Endothelial cell of umbilical vein (primary cell): ENCODE measurements at regions not wholly inside any gene's neighbourhood (a gene's known extent, or its start where the extent isn't known, plus 50 kb on each side); places are given as distances from the start of the nearest gene placed in this dataset.
A peak's percentile ranks its signal among the peaks of the same experiment; 100 is the strongest.

ENCODE experiments used
- BruUV-seq: library from RNA; stranded (reverse); fragments of 400-500 nt; replicated peaks from 2 replicates; lab custom pipeline; 2021; lab: Mats Ljungman, UMichigan
- CTCF ChIA-PET: fragments of 300-600, 350-600 bp; sonication (Branson Sonifier 250); formaldehyde crosslinking; loops from one replicate; lab custom pipeline; 2021; ENCODE audit warnings: antibody characterized with exemption, inconsistent platforms; lab: Charles Lee
- POLR2A ChIA-PET: fragments of 300-600, 350-600 bp; sonication (Branson Sonifier 250); formaldehyde crosslinking; loops from one replicate; lab custom pipeline; 2021; ENCODE audit warnings: antibody characterized with exemption, inconsistent platforms; lab: Charles Lee
- DNase-seq: peaks from one replicate; pipeline ENCODE4 v3.0.0-alpha.2; 2011; ENCODE audit warnings: low read depth, low spot score
- FAIRE-seq: peaks from 2 replicates; lab custom pipeline; 2011; peaks lifted over from hg19 to GRCh38; lab: Jason Lieb, UNC
- H2AFZ ChIP-seq: 2 replicates; pipeline ENCODE4 v1.6.0; 2012; ENCODE audit warnings: low read depth, low read length, control low read depth, inconsistent platforms
- H3K27ac ChIP-seq: 2 replicates; pipeline ENCODE4 v1.5.1; 2011; ENCODE audit warnings: low read depth, mild to moderate bottlenecking, control low read depth, low read length, moderate library complexity; ENCODE audit not compliant: insufficient read depth
- H3K27me3 ChIP-seq, 2 experiments: 2 replicates each; pipeline versions ENCODE4 v1.6.0 to v1.6.1; 2011; ENCODE audit warnings: low read length in 2 of 2, mixed read lengths in 1 of 2; ENCODE audit not compliant: control insufficient read depth in 2 of 2, insufficient read depth in 2 of 2
- H3K36me3 ChIP-seq, 2 experiments: 2 replicates in 1 of 2; 3 replicates in 1 of 2; pipeline ENCODE4 v1.5.1; 2011; ENCODE audit warnings: low read length in 2 of 2, mild to moderate bottlenecking in 1 of 2, moderate library complexity in 1 of 2; ENCODE audit not compliant: control insufficient read depth in 2 of 2, insufficient read depth in 2 of 2; ENCODE audit errors: extremely low read depth in 1 of 2
- H3K4me1 ChIP-seq: 3 replicates; pipeline ENCODE4 v1.5.1; 2011; ENCODE audit warnings: mild to moderate bottlenecking, low read length; ENCODE audit not compliant: control insufficient read depth, insufficient read depth; ENCODE audit errors: extremely low read depth
- H3K4me2 ChIP-seq: 2 replicates; pipeline ENCODE4 v1.6.1; 2011; ENCODE audit warnings: low read length, control low read depth, mixed read lengths; ENCODE audit not compliant: insufficient read depth
- H3K4me3 ChIP-seq, 3 experiments: fragments of 200-600 bp in 1 of 3; sonication (generic), shearing (Covaris generic) in 1 of 3; replicated peaks in 1 of 3; 2 replicates each; pipeline ENCODE4 v1.5.1; 2011 to 2016; ENCODE audit warnings: control low read depth in 3 of 3, low read length in 3 of 3, mild to moderate bottlenecking in 2 of 3, inconsistent platforms in 1 of 3, low read depth in 1 of 3, moderate library complexity in 1 of 3; ENCODE audit not compliant: insufficient read depth in 1 of 3
- H3K79me2 ChIP-seq: 2 replicates; pipeline ENCODE4 v1.6.0; 2012; ENCODE audit warnings: low read length, inconsistent platforms; ENCODE audit not compliant: control insufficient read depth, insufficient read depth
- H3K9ac ChIP-seq: replicated peaks from 2 replicates; pipeline ENCODE3; 2011; ENCODE audit warnings: low read length, control low read depth; ENCODE audit not compliant: insufficient read depth; ENCODE audit errors: extremely low read depth
- H3K9me1 ChIP-seq: replicated peaks from 3 replicates; pipeline ENCODE4 v1.6.0; 2011; ENCODE audit warnings: mild to moderate bottlenecking, low read length; ENCODE audit not compliant: control insufficient read depth, insufficient read depth; ENCODE audit errors: extremely low read depth
- H3K9me3 ChIP-seq: replicated peaks from 2 replicates; pipeline ENCODE4 v1.5.1; 2012; ENCODE audit warnings: low read length, inconsistent platforms; ENCODE audit not compliant: control insufficient read depth, insufficient read depth
- H4K20me1 ChIP-seq: replicated peaks from 2 replicates; pipeline ENCODE3; 2011; ENCODE audit warnings: mild to moderate bottlenecking, low read length; ENCODE audit not compliant: control insufficient read depth, insufficient read depth; ENCODE audit errors: extremely low read depth
- CTCF ChIP-seq, 2 donors: IDR thresholded peaks; 1 replicate in 1 of 2; 2 replicates in 1 of 2; pipeline ENCODE4 v1.5.1; 2011; ENCODE audit warnings: low read length in 2 of 2, mild to moderate bottlenecking in 2 of 2, moderate library complexity in 2 of 2, control low read depth in 1 of 2, inconsistent platforms in 1 of 2, low read depth in 1 of 2; ENCODE audit not compliant: insufficient read depth in 1 of 2; ENCODE audit errors: extremely low read depth in 1 of 2
- EZH2 ChIP-seq: IDR thresholded peaks from 2 replicates; pipeline ENCODE4 v1.6.1; 2012; ENCODE audit warnings: borderline replicate concordance, low read depth, mild to moderate bottlenecking, moderate library complexity, low read length, inconsistent platforms; ENCODE audit not compliant: severe bottlenecking
- FOS ChIP-seq: IDR thresholded peaks from 2 replicates; pipeline ENCODE4 v1.6.1; 2011; ENCODE audit warnings: mild to moderate bottlenecking, low read length, moderate library complexity, borderline replicate concordance; ENCODE audit not compliant: insufficient read depth
- GATA2 ChIP-seq: IDR thresholded peaks from 2 replicates; pipeline ENCODE4 v1.7.0; 2011; ENCODE audit warnings: low read depth, mild to moderate bottlenecking, moderate library complexity, mixed read lengths, low read length; ENCODE audit not compliant: insufficient read length, insufficient read depth
- JUN ChIP-seq: IDR thresholded peaks from 2 replicates; pipeline ENCODE4 v1.6.1; 2011; ENCODE audit warnings: borderline replicate concordance, low read depth; ENCODE audit not compliant: insufficient read length, insufficient read depth
- MAX ChIP-seq: IDR thresholded peaks from 2 replicates; pipeline ENCODE4 v1.6.1; 2011; ENCODE audit not compliant: insufficient read depth, insufficient read length
- MYC ChIP-seq: IDR thresholded peaks from one replicate; pipeline ENCODE4 v1.6.1; 2011; ENCODE audit warnings: mild to moderate bottlenecking, low read depth, low read length
- POLR2A ChIP-seq: IDR thresholded peaks from 2 replicates; pipeline ENCODE4 v1.6.1; 2012; ENCODE audit warnings: low read depth, mild to moderate bottlenecking, control low read depth, low read length
- POLR2AphosphoS5 ChIP-seq: IDR thresholded peaks from 2 replicates; pipeline ENCODE4 v1.6.1; 2012; ENCODE audit warnings: low read depth, mild to moderate bottlenecking, control low read depth, low read length, moderate library complexity; ENCODE audit not compliant: insufficient read depth
- dilution Hi-C: fragments of 300-500 bp; cut with MboI; formaldehyde crosslinking; loops from one replicate; pipeline ENCODE4 v1.15.0; 2019; ENCODE audit warnings: low sequenced_read_pairs; ENCODE audit not compliant: extremely low pct_ligation_motif_present
- intact Hi-C: fragments of 100-400 bp; cut with micrococcal nuclease; formaldehyde crosslinking; loops from one replicate; pipeline ENCODE4 v1.10.0; 2022

- Histone ChIP-seq H3K9me3 (no peaks in the 10 kb centered on the region), H3K27me3 (no peaks in the 10 kb centered on the region), H2AFZ (peak overlapping the region; percentile 15), H3K36me3 (no peaks in the 10 kb centered on the region), H3K9me1 (no peaks in the 10 kb centered on the region), H3K27ac (no peak overlapping the region), H3K4me1 (no peaks in the 10 kb centered on the region), H3K79me2 (no peaks in the 10 kb centered on the region), H3K4me2 (no peak overlapping the region), H3K4me3 (no peak overlapping the region), H3K9ac (no peak overlapping the region), H4K20me1 (no peaks in the 10 kb centered on the region)
- TF ChIP-seq POLR2A (no peak), CTCF (IDR thresholded peaks at IDR 0.05; ENCODE audit: extremely low read depth in 1 of 2, insufficient read depth in 1 of 2, low read depth in 1 of 2, low read length in 2 of 2) (no peak), GATA2 (no peak), EZH2 (no peak), MYC (no peak), JUN (no peak), FOS (no peak), MAX (no peak), POLR2AphosphoS5 (no peak)
- BruUV-seq: no TSS peak
- ChIA-PET CTCF (no interaction called here), POLR2A (no interaction called here)
- intact Hi-C loops: no loop called here
- FAIRE-seq (no peak), DNase-seq (no peak)
- dilution Hi-C loops: no loop called here
Measured at GRCh38 chr3:152104847-152105415, 163.8 kb upstream of the MBNL1 start.
